GM18867 (cell line): ENCODE measurements at regions not wholly inside any gene's neighbourhood (a gene's known extent, or its start where the extent isn't known, plus 50 kb on each side); places are given as distances from the start of the nearest gene placed in this dataset.
"Not testable (repeated sequence)": the region's sequence is repeated elsewhere in the genome, so short reads cannot be mapped to it uniquely, and the experiment has no call there.

ENCODE experiments used
- ATAC-seq: cut with Tn5 transposase; IDR thresholded peaks from one replicate; pipeline ENCODE4 v1.9.1; 2021; ENCODE audit warnings: mild to moderate bottlenecking, moderate library complexity; ENCODE audit not compliant: unreplicated experiment

DNA sequence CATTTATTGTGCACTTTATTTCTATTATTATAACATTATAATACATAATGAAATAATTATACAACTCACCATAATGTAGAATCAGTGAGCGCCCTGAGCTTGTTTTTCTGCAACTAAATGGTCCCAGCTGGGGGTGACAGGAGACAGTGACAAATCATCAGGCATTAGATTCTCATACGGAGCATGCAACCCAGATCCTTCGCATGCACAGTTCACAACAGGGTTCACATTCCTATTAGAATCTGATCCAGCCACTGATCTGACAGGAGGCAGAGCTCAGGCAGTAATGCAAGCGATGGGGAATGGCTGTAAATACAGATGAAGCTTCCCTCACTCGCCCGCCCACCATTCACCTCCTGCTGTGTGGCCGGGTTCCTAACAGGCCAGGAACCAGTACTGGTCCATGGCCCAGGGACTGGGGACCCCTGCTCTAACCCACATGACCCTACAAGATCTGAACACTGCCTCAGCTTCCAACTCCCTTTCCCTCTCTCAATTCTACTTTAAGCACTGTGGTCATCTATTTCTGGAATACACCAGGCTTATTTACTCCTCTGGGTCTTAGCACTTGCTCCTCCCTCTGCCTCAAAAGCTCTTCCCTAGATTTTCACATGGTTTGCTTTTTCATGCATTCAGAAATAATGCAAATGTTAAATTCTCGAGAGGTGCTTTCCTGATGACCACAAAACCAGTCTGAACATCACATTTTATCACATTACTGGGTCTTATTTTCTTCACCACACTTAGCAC, 166.8 kb upstream of the HCCS start:
- no peak for ATAC-seq

DNA sequence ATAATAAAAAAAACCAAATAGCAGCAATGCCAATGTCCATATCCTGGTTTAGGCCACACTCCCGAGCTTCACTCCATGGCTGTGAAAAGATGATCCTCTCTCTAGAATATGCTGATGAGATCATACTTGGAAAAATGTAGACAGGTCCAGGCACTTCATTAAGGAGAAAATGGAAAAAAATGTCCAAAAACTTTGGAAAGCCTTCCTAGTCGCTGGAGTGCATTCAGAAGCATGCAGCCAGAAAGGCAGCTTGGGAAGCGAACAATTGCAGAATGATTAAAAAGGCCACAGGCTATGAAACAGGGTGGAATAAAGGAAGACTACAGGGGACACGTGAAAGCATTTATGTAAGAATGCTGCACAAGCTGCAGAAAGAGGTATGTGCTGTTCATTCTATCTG, 165.6 kb upstream of the HCCS start:
- no peak for ATAC-seq

DNA sequence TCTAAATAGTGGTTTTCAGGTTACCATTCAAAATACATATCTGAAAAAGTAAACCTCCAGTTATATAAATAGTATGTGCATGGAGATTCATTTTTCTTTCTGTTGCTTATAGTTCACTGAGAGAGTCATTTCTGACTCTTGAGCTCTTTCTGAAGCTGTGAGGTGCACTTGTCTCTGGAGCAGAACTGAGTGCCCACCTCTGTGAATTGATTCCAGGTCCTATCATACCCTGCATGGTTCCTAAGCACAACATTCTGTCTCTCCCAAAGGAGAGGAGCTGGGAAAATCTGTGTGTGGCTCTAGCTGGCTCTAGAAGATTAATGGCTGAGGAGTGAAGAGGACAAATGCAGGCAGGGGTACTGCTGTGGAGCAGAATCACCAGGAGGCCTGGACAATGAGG, 161.6 kb upstream of the HCCS start:
- no peak for ATAC-seq

DNA sequence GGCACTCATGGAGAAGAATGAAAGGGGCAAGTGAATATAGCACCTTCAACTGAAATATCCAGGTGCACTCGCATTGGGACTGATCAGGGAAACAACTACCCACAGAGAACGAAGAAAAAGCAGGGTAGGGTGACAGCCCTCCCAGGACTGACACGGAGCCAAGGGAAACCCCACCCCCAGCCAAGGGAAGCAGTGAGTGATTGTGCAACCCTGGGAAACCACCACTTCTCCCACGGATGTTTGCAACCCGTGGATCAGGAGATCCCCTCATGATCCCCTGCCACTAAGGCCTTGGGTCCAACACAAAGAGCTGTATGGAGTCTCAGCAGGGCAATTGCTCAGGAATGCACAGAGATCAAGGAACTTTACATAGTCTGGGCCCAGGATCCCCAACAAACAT, 158.5 kb upstream of the HCCS start:
- ATAC-seq = no peak

DNA sequence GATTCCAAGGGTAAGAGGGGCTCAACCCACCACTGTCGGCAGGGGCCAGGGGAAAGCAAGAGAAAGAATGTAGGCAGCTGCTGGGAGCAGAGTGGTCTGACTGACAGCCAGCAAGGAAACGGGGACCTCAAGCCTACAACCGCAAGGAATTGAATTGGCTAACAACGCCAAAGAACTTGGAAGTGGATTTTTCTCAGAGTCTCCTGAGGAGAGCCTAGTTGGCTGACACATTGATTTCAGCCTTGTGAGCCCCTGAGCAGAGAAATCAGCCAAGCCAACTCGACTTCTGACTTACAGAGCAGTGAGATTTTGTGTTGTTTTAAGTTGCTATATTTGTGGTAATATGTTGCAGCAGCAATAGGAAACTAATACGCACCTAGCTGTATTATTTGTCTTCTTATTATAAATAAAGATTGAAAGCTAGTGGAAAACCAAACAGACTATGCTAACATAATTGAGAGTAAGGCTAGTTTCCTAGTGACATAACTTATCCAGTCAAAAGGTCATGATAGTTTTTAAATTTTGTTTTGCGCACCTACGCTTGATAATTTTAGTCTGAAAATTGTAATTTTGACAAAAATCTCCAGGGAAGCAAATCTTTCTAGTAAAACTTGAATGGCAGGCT, 145.8 kb upstream of the HCCS start:
- ATAC-seq = no peak

DNA sequence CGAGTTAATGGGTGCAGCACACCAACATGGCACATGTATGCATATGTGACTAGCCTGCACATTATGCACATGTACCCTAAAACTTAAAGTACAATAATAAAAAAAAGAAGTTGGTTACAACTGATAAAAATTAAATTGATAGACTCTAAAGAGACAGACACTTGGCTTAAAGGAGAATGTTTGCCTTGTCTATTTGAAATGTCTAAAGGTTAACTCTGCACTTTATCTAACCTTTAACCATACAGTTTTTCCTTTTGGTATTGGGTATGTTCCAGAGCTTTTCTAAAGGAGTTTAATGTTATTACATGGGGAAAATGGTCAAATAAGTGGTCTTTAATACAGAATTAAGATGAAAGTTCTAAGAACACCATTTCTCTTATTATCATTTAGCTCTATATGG, 145.1 kb upstream of the HCCS start:
- ATAC-seq = no peak

DNA sequence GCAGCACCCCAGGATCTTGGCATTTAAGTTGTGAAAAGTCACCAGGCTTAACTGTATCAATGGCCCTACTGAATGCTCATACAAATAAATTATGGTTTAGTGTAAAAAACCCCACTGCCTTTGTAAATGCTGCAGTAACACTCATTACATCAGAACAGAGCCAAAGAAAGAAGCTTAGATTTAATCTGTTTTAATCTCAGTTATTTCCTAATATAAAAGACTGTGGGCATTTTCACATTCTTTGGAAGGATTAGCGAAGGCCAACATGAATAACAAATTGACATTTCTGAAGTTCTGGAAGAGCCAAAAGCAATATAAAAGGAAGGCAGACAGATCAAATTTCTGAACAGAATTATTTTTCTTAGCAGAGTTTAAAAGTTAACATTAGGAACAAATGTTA, 140.0 kb upstream of the HCCS start:
- no peak for ATAC-seq

DNA sequence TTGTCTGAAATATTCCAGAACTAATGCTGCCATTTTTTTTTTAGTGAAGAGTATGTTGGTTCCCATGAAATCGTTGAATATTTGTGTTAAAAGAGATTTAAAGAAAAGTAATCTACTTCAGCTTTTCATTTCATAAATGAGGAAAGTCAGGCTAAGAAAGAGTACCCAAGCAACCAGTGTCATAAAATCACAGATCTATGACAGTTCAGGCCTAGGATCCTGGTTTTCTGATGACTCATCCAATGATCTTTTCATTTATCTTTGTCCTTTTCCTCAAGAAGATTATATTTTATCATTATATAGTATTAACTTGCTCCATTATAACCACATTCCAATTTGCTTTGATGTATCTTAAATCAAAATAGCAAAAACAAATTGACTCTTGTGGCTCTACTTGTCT, 139.4 kb upstream of the HCCS start:
- no peak for ATAC-seq

DNA sequence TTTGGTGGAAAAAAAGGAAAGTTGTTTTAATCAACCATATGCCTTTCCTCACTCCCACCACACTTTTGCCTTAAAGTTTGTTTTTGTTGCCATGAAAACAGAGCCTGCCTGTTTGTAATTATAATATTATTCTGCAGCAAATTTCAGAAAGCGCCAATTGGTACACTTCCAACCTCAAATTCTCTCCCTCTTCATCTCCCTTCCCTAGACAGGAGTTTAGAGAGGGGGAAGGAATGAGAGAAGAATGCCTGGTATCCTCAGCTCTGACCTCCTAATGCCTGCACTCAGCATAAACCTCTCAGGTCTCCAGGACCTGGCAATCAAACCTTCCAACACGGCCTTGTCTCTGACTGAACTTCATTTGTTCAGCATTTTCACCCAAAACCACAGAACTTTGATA, 138.4 kb upstream of the HCCS start:
- ATAC-seq = no peak

DNA sequence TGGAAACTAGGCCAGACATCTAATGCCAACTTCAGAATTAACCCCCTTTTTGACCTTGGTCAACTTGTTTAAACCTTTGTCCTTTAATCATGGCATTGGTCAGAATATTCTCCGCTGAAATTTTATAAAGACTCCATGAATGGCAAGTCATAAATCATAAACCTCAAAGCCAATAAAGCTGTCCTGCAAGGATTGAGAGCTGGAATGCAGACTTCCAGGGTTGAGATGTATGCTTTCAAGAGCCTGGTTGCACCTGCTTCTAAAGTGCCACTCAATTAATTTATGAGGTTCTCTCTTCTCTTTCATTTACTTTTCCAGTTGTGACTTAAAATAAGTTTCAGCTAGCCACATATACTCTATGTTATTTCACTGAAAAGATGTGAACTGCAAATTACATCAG, 136.2 kb upstream of the HCCS start:
- no peak for ATAC-seq

DNA sequence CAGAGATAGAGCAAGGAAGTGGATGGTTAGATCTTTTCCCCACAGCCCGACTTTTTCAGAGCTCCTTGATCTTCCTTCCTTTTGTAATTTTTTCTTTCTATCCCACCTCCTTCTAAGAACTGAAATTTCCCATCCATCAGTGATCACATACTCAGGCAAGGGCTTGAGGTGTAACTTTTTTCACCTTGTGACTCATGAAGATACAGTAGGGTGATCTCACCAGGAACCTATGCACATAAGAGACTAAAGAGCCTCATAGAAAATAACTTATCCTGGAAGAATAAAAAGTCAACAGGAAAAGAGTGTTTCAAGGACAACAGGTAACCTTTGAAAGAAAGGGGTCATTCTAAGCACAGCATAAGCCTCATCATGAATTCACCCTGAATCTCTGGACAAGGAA, 131.2 kb upstream of the HCCS start:
- no peak for ATAC-seq

DNA sequence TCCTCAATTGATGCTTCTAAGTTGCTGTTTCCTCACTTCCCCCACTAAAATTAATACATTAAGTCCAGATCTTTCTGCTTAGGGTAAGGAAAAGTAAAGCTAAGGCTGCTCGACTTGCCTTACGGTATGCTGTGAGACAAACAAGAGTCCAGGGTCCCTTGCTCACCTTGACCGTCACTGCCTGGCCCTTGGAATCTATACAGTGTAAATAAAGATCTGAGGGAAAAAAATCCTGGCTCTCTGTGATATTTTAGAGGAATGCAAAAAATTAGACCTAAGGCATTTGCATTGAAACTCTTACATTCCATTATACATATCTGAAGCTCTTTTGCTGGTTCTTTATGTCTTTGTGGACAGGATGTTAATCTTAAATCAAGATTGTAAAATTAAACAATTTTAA, 129.6 kb upstream of the HCCS start:
- ATAC-seq = no peak

DNA sequence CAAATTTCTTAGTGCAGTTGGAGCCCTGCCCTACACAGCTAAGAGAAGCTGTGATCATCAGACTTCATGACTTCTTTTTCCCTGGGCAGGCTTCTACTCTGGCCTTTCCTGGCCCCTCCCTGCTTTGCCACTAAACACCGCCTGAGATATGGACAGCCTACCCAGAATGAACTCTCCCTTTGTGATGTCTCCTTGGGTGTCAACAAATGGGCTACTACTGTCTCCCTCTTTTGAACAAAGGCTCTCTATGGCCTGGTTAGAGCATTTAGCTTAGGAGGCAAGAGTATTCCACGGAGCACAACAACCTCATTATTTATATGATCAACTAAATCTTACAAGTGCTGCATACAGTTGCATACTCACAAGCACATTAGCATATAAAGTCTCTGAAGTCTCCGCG, 127.6 kb upstream of the HCCS start:
- no peak for ATAC-seq

DNA sequence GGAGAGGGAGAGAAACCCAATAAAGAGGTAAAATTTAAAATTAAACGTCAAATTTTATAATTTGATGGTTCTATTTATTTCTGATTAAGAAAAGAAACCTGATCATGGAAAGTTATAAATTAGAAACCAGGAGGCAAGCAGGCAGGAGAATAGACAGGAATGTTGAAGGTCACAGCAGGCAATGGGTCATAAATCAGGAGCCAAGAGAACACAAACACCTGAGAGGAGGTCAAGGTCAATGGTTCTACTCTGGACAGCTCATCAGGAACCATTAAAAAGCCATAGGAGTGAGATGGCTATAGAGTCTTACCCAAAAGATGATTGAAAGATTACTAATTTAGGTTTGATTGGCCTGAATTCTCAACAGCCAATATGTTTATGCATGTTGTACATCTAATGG, 126.9 kb upstream of the HCCS start:
- ATAC-seq = no peak

DNA sequence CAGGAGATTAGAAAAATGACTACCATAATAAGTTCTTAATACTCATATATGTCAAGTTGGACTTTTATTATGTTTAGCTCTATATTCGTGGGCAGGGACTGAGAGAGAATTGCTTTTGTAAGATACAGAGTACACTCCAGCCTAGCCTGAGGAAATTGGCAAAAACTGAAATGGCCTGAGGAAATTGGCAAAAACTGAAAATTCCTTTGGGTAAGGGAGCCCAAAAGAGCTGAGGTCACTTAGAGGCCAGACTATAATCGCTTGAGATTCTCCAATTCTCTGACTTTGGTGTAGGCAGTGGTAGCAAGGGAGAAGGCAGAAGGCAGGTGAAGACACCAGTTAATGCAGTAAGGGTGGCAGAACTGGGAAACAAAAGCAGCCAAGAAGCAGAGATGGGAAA, 124.5 kb upstream of the HCCS start:
- no peak for ATAC-seq

DNA sequence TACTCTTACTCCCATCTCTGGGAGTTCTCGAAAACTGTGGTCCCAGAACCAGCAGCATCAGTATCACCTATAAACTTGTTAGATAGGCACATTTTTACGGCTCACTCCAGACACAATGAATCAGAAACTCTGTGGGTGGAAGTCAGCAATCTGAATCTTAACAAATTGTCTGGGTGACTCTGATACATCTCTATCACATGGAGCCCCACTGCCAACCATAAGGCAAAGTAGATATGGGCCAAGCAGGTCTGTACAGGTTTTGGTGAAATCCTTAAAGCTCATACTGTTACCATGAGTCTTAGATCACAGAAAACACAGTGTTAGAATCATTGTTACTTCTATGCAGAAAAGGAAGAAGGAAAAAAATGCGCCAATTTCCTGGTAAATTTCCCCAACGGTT, 122.5 kb upstream of the HCCS start:
- no peak for ATAC-seq

DNA sequence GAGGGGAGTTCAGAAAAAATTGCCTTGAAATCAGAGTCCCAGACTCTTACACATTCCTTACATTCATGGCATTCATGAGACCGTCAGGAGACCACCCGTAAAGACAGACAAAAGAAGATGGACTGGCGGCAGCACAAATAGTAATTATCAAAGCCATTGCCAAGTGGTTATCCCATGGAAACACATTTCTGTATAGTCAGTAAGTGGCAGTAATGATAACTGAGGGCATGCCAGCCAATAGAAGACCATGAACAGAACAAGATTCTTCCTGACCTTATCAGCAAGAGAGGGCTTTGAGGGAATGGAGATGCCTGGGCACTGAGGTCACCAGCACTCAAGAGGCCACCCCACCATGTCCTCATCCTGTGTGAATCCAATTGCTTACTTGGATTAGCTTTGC, 121.7 kb upstream of the HCCS start:
- ATAC-seq = no peak

DNA sequence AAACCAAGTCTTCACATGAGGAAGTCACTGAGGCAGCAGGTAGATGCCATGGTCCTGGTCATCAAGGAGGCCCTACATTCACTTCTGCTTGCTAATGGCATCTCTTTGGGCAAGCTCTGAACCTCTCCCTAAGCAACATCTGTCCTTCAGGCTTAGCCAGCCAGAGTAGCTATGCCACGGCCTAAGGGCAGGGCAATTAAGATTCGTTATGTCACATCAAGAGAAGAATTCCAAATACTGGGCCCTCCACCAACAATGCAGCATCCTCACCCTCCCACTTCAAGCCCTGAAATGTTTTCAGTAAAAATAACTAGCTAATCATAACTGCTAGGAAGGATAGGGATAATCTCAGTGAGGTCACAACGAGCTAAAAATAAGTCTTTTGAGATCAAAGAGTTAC, 120.7 kb upstream of the HCCS start:
- ATAC-seq = no peak

DNA sequence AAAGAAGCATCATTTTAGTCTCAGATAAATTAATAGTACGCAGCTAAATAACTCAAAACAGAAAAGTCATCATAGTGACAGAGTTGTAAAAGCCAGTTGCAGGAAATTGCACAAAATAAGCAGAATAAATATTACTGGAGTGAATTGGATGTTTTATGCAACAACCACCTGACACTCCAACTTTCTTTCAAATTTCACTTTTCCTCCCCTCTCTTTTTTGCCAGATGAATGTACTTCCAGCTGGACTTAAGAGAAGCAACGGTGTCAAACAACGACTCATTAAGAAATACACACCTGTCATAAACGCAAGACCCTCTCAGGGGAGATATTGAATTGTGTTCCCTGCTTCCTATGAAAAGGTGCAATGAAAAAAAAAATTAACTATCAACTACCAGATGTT, 120.2 kb upstream of the HCCS start:
- ATAC-seq = no peak

DNA sequence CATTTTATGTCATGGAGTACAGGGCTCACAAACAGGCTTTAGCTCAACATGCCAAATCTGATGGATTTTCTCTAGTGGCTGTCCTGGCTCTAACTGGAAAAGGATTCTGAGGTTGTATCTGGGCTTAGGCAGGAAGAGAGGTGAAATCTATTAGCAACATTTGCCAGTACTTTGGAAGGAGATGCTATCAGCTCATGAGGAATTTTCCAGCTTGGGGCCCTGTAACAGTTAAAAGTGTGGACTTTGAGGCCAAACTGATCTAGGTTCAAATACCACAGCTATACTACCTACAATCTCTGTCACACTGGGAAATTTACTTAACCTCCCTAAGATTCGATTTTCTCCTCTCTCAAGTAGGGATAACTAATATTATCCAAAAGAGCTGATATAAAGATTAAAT, 119.0 kb upstream of the HCCS start:
- ATAC-seq = no peak

DNA sequence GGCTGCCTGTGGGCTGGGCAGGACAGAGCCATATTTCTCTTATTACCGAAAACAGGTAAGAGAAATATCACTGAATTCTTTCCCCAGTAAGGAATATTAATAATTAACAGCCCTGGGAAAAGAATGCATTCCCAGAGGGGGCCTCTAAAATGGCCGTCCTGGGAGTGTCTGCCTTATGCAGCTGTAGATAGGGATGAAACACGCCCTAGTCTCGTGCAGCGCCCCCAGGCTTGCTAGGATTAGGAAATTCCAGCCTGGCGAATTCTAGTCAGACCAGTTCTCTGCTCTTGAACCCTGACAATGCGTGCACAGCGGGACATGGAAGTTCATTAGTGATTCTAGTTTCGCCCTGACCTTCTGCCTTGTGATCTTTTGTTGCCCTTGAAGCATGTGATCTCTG, 104.1 kb upstream of the HCCS start:
- not testable (repeated sequence) for ATAC-seq

DNA sequence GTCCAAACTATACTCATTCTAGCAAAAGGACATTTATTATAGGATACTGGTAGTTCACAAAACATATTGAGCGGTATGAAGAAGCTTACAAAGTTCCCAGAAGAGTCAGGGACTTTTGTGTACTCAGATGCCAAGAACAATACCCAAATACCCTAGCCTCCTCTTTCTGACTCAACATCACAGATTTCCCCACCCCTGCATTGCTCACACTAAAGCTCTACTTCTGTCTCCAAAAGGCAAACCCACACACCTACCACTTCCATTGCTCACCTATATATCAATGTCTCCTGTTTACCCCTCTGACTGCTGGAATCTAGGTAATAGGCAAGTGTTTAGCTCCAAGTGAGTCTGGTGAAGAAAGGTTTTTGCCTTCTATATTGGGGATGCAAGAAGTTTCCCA, 100.7 kb upstream of the HCCS start:
- ATAC-seq = no peak

DNA sequence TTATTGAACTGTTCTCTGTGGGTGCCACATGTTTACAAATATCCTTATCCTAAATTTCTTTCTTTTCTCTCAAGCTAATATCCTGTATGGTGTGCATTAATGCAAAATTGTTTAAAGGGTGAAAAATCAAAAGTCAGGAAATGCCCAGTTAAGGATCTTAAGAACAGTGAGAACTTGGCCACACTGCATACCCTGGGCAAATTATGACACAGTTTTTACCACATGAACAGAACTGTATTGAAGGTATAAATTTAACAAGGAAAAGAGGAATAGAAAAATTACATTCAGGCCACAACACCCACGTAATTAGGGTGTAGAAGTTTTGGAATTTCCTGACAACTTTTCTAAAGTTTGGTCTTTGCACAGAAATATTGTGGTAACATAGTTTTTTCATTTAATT, 94.4 kb upstream of the HCCS start:
- ATAC-seq = no peak
